ENCODE measurements at regions not wholly inside any gene's neighbourhood (a gene's known extent, or its start where the extent isn't known, plus 50 kb on each side); places are given as distances from the start of the nearest gene placed in this dataset.

GRCh38 chr2:176653479-176654443 is 384.5 kb downstream of the MTX2 start (continued):
- TF ChIP-seq ZNF281 (CRISPR knock-in tag; IDR thresholded peaks at IDR 0.05; ENCODE audit: borderline replicate concordance), result peak; percentile 89
- TF ChIP-seq MTF2 (CRISPR knock-in tag; IDR thresholded peaks at IDR 0.05; ENCODE audit: borderline replicate concordance), result 0 out of 2 replicates have a peak, but pooled peaks have one; percentile 35
- TF ChIP-seq ZNF263 (CRISPR knock-in tag; IDR thresholded peaks at IDR 0.05), result peak; percentile 49
- TF ChIP-seq ZNF251 (CRISPR knock-in tag; IDR thresholded peaks at IDR 0.05), result no peak
- TF ChIP-seq SALL1 (CRISPR knock-in tag; IDR thresholded peaks at IDR 0.05), result 0 out of 2 replicates have a peak, but pooled peaks have one; percentile 12
- peak; percentile 52 for TF ChIP-seq CTCF (CRISPR knock-in tag; IDR thresholded peaks at IDR 0.05)
- TF ChIP-seq GABPB1 (CRISPR knock-in tag; IDR thresholded peaks at IDR 0.05), result peak; percentile 34; the same call in 1 of the 2 replicates

All from HepG2 (cell line).